Nephron progenitor cell (in vitro differentiated cells): ENCODE measurements at regions not wholly inside any gene's neighbourhood (a gene's known extent, or its start where the extent isn't known, plus 50 kb on each side); places are given as distances from the start of the nearest gene placed in this dataset.

ENCODE experiments used
- DNase-seq: peaks from one replicate; pipeline ENCODE4 v3.0.0; 2021
- H3K27ac Mint-ChIP-seq: 2 replicates; pipeline ENCODE4 v1.8.0; 2021; ENCODE audit warnings: mild to moderate bottlenecking, moderate library complexity, mixed read lengths
- H3K27me3 Mint-ChIP-seq: 2 replicates; pipeline ENCODE4 v1.8.0; 2021; ENCODE audit warnings: mild to moderate bottlenecking, low read depth, mixed read lengths; ENCODE audit not compliant: poor library complexity
- H3K36me3 Mint-ChIP-seq: 2 replicates; pipeline ENCODE4 v1.8.0; 2021; ENCODE audit warnings: low read depth, mixed read lengths
- H3K4me1 Mint-ChIP-seq: 2 replicates; pipeline ENCODE4 v1.8.0; 2021; ENCODE audit warnings: mixed read lengths
- H3K4me3 Mint-ChIP-seq: 2 replicates; pipeline ENCODE4 v1.8.0; 2021; ENCODE audit warnings: mild to moderate bottlenecking, moderate library complexity, mixed read lengths
- H3K9me3 Mint-ChIP-seq: 2 replicates; pipeline ENCODE4 v1.8.0; 2021; ENCODE audit warnings: mild to moderate bottlenecking, moderate library complexity, mixed read lengths
- TF ChIP-seq, protein P1 (sequence below): fragments of 200-600 bp; sonication (generic); IDR thresholded peaks from 2 replicates; pipeline ENCODE4 v1.5.0; 2021; ENCODE audit warnings: antibody characterized with exemption

DNA sequence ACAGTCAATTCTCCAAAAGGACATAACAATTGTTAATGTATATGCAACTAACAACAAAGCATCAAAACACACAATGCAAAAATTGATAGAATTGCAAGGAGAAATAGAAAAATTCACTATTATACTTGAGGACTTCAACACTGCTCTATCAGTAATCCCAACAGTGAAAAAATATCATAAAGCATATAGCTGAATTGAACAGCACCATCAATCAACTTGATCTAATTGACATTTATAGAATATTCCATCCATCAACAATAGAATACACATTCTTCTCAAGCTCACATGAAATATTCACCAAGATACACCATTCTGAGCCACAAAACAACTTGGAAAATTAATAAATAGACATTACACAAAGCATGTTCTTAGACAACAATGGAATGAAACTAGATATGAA is 60.1 kb upstream of the ASXL3 start:
- Mint-ChIP-seq H3K9me3 (peaks cover 27% of the 10 kb centered on the region), H3K27ac (no peak overlapping the region), H3K27me3 (no peaks in the 10 kb centered on the region), H3K36me3 (no peaks in the 10 kb centered on the region), H3K4me1 (no peaks in the 10 kb centered on the region), H3K4me3 (no peak overlapping the region)
- TF ChIP-seq, protein P1, sequence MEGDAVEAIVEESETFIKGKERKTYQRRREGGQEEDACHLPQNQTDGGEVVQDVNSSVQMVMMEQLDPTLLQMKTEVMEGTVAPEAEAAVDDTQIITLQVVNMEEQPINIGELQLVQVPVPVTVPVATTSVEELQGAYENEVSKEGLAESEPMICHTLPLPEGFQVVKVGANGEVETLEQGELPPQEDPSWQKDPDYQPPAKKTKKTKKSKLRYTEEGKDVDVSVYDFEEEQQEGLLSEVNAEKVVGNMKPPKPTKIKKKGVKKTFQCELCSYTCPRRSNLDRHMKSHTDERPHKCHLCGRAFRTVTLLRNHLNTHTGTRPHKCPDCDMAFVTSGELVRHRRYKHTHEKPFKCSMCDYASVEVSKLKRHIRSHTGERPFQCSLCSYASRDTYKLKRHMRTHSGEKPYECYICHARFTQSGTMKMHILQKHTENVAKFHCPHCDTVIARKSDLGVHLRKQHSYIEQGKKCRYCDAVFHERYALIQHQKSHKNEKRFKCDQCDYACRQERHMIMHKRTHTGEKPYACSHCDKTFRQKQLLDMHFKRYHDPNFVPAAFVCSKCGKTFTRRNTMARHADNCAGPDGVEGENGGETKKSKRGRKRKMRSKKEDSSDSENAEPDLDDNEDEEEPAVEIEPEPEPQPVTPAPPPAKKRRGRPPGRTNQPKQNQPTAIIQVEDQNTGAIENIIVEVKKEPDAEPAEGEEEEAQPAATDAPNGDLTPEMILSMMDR = no peak
- DNase-seq = no peak

DNA sequence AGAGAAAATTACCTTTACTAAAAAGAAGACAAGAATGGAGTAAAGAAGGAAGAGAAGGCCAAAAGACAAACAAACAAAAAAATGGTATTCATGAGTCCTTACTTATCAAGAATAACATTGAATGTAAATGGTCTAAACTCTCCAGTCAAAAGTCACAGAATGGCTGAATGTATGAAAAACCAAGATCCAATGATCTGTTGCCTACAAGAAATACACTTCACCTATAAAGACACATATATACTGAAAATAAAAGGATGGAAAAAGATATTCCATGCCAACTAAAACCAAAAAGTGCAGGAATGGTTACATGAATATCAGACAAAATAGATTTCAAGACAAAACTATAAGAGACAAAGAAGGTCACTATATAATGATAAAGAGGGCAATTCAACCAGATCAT is 65.0 kb upstream of the ASXL3 start:
- no peak for DNase-seq
- no peaks in the 10 kb centered on the region for H3K36me3 Mint-ChIP-seq
- H3K9me3 Mint-ChIP-seq = peaks cover 35% of the 10 kb centered on the region
- no peak overlapping the region for H3K4me3 Mint-ChIP-seq
- H3K4me1 Mint-ChIP-seq = no peaks in the 10 kb centered on the region
- no peaks in the 10 kb centered on the region for H3K27me3 Mint-ChIP-seq
- TF ChIP-seq, protein P1 = no peak
- no peak overlapping the region for H3K27ac Mint-ChIP-seq

DNA sequence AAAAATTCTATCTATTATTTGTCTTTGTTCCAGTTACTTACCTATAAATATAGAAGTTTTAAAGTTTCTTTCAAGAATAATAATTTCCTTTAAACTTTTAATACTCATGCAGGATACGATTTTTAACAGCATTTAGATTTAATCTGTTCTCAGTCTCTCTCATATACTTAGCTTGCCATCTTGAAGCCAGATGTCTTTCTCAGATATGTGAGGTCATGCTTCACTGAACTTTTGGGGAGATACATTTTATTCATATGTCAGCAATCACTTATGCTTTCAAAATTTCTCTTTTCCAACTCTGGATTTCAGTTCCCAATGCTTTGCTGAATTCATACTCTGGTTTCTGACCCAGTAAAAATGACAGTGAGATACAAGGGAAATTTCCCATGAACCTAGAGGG is 66.5 kb upstream of the CCDC178 start:
- Mint-ChIP-seq H3K27ac (no peak overlapping the region), H3K36me3 (no peaks in the 10 kb centered on the region), H3K27me3 (peaks cover 4% of the 10 kb centered on the region), H3K4me1 (no peaks in the 10 kb centered on the region), H3K4me3 (no peak overlapping the region), H3K9me3 (peaks cover 8% of the 10 kb centered on the region)
- TF ChIP-seq, protein P1 = no peak
- DNase-seq = no peak

DNA sequence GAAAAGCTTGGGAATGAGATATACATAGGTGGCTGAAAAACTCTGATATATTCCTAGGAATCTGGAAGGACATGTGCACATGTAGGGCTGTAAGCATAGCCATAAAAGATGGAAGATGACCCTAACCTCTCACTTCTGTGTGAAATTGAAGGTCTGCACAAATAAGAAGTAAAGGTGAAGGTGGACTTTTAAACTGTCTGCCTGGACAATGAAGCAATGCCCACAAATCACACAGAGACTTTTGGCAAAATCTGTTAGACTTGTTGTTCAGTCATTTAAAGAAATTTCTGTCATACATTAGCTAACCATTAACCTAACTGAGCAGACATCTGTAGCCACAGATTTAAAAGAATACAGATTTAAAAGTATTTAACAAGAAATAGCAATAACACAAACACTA is 65.3 kb upstream of the CCDC178 start:
- H3K27ac Mint-ChIP-seq = no peak overlapping the region
- TF ChIP-seq, protein P1 = no peak
- H3K27me3 Mint-ChIP-seq = peaks cover 4% of the 10 kb centered on the region
- H3K4me1 Mint-ChIP-seq = no peaks in the 10 kb centered on the region
- no peaks in the 10 kb centered on the region for H3K36me3 Mint-ChIP-seq
- DNase-seq = no peak
- peaks cover 3% of the 10 kb centered on the region for H3K9me3 Mint-ChIP-seq
- H3K4me3 Mint-ChIP-seq = no peak overlapping the region

DNA sequence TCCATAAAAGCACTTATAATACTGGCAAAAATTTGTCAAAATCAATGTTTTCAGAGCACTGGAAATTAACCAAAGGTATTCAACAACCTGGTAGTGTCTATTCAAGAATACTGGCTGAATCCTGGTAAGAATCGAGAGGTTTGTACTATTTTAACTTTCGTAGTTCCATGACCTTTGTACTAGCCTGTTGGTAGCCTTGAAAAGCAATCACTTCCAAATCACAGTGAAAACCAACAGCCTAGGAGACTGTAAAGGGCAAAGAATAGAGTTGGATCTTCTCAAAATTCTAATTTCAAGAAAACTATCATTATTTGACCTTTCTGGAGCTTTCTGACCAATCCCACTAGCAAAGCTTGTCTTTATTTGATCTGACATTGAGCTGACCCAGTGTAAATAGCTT is 64.8 kb upstream of the CCDC178 start:
- no peak for DNase-seq
- Mint-ChIP-seq H3K27ac (no peak overlapping the region), H3K4me1 (no peaks in the 10 kb centered on the region), H3K9me3 (peaks cover 3% of the 10 kb centered on the region), H3K4me3 (no peak overlapping the region), H3K36me3 (no peaks in the 10 kb centered on the region), H3K27me3 (peaks cover 4% of the 10 kb centered on the region)
- TF ChIP-seq, protein P1 = no peak

DNA sequence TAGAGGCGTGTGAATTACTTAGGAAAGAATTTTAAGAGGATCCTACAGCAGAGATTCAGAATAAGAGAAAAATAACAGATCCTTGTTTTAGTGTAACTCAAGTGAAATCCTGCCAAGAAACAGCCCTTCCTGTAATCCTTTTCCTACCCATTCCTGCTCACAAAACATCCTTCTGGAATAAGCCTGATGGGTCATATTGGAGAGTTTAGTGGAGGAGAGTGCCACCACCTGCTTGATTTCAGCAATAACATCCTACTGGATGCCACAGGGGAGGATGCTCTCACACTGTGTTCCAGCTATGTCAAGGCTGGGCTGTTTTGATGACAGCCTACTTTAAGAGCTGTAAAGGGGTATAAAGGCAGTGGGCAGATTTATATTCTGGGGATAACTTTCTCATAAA is 54.8 kb upstream of the CCDC178 start:
- peaks cover 4% of the 10 kb centered on the region for H3K4me1 Mint-ChIP-seq
- H3K27ac Mint-ChIP-seq = no peak overlapping the region
- H3K4me3 Mint-ChIP-seq = no peak overlapping the region
- no peaks in the 10 kb centered on the region for H3K27me3 Mint-ChIP-seq
- peaks cover 4% of the 10 kb centered on the region for H3K36me3 Mint-ChIP-seq
- peak; percentile 29 for DNase-seq
- TF ChIP-seq, protein P1 = peak; percentile 67
- peaks cover 7% of the 10 kb centered on the region for H3K9me3 Mint-ChIP-seq
